Hepatocyte (in vitro differentiated cells): ENCODE measurements at regions not wholly inside any gene's neighbourhood (a gene's known extent, or its start where the extent isn't known, plus 50 kb on each side); places are given as distances from the start of the nearest gene placed in this dataset.

ENCODE experiments used
- CTCF ChIP-seq: fragments of 200-600 bp; sonication (generic); IDR thresholded peaks from 2 replicates; pipeline ENCODE4 v1.5.1; 2016; ENCODE audit warnings: antibody characterized with exemption, mild to moderate bottlenecking; ENCODE audit not compliant: poor library complexity
- EZH2 ChIP-seq: fragments of 200-600 bp; sonication (generic); IDR thresholded peaks from 2 replicates; pipeline ENCODE4 v1.6.1; 2016; ENCODE audit warnings: antibody characterized with exemption, mild to moderate bottlenecking, borderline replicate concordance
- EZH2phosphoT487 ChIP-seq: fragments of 200-600 bp; sonication (generic); IDR thresholded peaks from one replicate; pipeline ENCODE4 v1.6.1; 2018; ENCODE audit warnings: antibody characterized with exemption, mild to moderate bottlenecking, low read depth, moderate library complexity; ENCODE audit not compliant: unreplicated experiment, severe bottlenecking

DNA sequence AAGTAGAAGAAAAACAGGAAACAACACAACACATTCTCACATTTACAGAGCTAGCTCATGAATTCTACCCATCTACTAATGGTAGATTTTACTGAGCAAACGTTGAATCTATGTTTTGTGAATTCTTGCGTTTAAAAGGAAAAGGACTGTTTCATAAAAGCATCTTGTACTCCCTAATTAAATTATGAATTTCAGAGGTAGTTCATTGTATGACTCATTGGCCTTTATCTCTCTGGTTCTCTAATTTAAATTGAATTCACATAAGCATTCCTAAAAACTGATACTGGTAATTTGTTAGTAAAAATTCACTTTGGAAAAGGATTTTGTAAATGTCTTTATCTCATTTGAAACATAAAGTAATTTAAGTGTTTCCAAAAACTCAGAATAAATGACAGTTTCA is 687.3 kb downstream of the BRINP3 start:
- TF ChIP-seq CTCF = no peak
- no peak for TF ChIP-seq EZH2phosphoT487
- TF ChIP-seq EZH2 = no peak
